PFSK-1 (cell line): ENCODE measurements at regions not wholly inside any gene's neighbourhood (a gene's known extent, or its start where the extent isn't known, plus 50 kb on each side); places are given as distances from the start of the nearest gene placed in this dataset.

Source experiments
- FOXP2 ChIP-seq: optimal IDR thresholded peaks from 2 replicates; pipeline ENCODE3; 2011; ENCODE audit warnings: borderline replicate concordance, control low read depth, inconsistent platforms; ENCODE audit not compliant: insufficient read depth; ENCODE audit errors: extremely low read length, extremely low read depth
- POLR2AphosphoS5 ChIP-seq: IDR thresholded peaks from 2 replicates; pipeline ENCODE4 v1.6.1; 2012; ENCODE audit warnings: low read depth, mild to moderate bottlenecking, control low read depth, low read length, moderate library complexity
- REST ChIP-seq, 2 experiments: IDR thresholded peaks; 2 replicates each; pipeline versions ENCODE4 v1.6.1 to v1.8.0; 2011 to 2012; ENCODE audit warnings: low read depth in 2 of 2, low read length in 2 of 2, control low read depth in 1 of 2, inconsistent platforms in 1 of 2, mild to moderate bottlenecking in 1 of 2, moderate library complexity in 1 of 2; ENCODE audit not compliant: insufficient read depth in 1 of 2
- SIN3A ChIP-seq: IDR thresholded peaks from 2 replicates; pipeline ENCODE4 v1.6.1; 2012; ENCODE audit warnings: mild to moderate bottlenecking, low read length, moderate library complexity, borderline replicate concordance; ENCODE audit not compliant: insufficient read depth
- TAF1 ChIP-seq: IDR thresholded peaks from 2 replicates; pipeline ENCODE4 v1.6.1; 2012; ENCODE audit warnings: low read length, control low read depth, borderline replicate concordance; ENCODE audit not compliant: insufficient read depth

DNA sequence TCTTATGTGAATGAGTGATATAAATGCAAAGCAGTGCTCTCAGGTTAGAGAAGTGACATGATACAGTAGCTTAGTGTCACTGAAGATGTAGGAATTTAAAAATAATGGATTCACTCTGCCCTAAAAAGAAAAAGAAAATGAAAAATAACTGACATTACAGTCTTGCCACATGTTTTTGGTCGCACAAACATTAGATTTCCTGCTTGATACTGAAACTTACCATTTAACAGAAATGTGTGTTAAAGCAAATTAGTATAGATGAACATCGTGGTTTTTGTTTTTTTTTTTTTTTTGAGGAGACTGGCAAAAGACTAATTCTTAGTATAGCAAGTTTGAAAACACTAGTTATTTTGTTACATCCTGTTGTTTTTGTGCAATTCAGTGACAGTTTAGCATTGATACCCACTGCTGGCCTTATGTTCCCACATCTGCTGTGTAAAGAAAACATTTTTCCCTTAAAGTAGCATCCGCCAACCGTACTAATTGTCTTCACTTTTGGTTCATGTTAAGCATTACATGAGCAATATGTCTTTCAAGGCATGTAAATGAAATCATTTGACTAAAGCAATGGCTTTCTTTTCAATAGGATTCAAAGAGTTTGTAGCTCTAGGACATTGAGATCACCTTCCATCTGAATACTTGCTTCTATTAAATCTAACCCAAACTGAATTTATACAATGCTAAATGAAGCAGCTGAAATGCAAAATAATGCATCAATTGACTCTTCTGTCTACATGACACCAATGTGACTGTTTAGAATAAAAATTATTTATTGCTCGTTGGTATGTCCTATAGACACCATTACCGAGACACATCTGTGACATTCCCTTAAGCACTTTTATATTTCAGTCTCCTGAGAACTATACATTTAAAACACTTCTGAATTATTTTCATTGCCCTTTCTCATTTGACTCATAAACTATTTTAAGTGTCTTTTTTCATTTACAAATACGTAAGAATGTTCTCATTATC is 859.1 kb downstream of the MAT2B start:
- TF ChIP-seq REST (IDR thresholded peaks at IDR 0.05; ENCODE audit: insufficient read depth in 1 of 2, low read depth in 2 of 2, low read length in 2 of 2) (no peak), SIN3A (no peak)

GRCh38 chr5:164370841-164371240 is 865.4 kb downstream of the MAT2B start:
- TF ChIP-seq TAF1 (no peak), POLR2AphosphoS5 (no peak), SIN3A (no peak), FOXP2 (no peak), REST (IDR thresholded peaks at IDR 0.05; ENCODE audit: insufficient read depth in 1 of 2, low read depth in 2 of 2, low read length in 2 of 2) (no peak)

DNA sequence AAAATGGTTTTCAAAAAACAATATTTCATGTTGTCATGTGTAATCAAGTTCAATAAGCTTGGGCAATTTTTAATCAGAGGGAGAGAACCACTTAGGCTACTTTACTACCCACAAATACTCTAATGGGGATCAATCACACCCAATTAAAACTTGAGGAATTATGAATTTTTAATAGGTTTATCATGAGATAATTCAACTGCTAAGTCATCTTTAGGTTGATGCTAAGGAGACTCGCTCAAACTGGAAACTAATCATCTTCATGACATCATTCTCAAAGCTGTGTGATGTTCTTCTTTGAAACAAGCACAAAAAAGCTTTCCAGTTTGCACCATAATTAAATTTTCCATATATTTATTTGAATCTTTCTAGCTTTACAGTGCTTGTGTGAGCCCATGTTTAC is 867.5 kb downstream of the MAT2B start:
- TF ChIP-seq TAF1 (no peak), REST (IDR thresholded peaks at IDR 0.05; ENCODE audit: insufficient read depth in 1 of 2, low read depth in 2 of 2, low read length in 2 of 2) (no peak), POLR2AphosphoS5 (no peak), SIN3A (no peak), FOXP2 (no peak)

DNA sequence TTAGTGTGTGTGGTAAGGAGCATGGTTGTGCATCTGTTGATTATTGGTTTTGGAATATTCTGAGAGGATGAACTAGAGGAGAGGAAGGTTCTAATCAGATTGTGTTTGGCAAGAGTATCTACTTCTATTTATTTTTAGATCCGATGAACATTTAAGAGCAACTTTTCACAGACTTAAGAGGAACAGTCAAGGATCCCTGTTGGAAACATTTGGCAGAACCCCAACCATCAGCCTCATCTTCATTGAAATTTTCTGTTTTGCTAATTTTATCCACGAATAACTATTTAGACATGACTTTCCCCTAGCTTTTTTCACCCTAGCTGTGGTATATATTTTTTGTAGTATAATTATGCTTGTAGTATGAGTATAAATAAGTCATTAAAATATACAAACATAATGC is 868.5 kb downstream of the MAT2B start:
- TF ChIP-seq FOXP2 (no peak), TAF1 (no peak), SIN3A (no peak), REST (IDR thresholded peaks at IDR 0.05; ENCODE audit: insufficient read depth in 1 of 2, low read depth in 2 of 2, low read length in 2 of 2) (no peak), POLR2AphosphoS5 (no peak)
